CD4-positive, alpha-beta T cell treated with Interleukin-4 for 1 hour (primary cell): ENCODE measurements at regions not wholly inside any gene's neighbourhood (a gene's known extent, or its start where the extent isn't known, plus 50 kb on each side); places are given as distances from the start of the nearest gene placed in this dataset.
"Not testable (repeated sequence)": the region's sequence is repeated elsewhere in the genome, so short reads cannot be mapped to it uniquely, and the experiment has no call there.

Source experiments
- DNase-seq, 2 donors: peaks; one replicate each; pipeline ENCODE4 v3.0.0-alpha.2; 2020 to 2022

GRCh38 chrX:42290608-42291007 is 367.3 kb upstream of the CASK start:
- peak in 1 of 2 donors; percentile 4 for DNase-seq

DNA sequence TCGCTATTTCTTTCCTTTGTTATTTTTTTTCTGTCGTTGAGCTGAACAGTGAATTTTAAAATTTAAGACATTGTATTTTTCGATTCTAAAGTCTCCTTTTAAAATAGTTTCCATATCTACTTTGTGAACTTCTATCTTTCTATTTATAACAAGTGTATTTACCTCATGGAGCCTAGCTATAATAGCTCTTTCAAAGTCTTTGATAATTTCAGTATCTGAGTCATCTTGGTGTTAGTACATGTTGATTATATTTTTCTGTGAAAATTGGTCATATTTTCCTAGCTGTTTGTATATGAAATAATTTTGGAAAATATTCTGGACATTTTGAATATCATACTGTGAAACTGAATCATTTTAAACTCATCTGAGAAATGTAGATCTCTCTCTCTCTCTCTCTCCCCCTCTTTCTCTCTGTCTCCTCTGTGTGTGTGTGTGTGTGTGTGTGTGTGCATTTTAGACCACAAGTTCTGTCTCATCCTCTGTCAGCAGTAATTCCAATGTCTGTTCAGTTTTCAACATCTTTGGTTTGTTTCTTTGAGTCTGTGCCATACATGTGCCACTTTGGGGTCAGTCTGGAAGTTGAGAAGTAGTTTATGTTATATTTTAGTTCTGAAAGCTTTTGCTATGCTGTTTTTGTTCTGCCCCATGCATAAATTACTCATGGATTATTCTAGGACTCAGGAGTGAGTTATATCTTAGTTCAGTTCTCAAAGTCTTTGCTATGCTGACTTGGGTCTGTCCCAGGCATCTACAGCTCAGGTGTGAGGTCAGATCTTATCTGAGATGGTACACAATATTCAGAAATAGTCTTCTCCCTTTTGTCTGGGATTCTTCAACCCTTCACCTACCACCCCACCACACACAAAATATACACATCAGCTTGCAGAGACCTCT is 366.4 kb upstream of the CASK start:
- no peak for DNase-seq

DNA sequence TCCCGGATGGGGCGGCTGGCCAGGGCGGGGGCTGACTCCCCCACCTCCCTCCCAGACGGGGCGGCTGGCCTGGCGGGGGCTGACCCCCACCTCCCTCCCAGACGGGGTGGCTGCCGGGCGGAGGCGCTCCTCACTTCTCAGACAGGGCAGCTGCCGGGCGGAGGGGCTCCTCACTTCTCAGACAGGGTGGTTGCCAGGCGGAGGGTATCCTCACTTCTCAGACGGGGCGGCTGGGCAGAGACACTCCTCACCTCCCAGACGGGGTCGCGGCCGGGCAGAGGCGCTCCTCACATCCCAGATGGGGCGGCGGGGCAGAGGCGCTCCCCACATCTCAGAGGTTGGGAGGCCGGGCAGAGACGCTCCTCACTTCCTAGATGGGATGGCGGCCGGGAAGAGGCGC is 362.3 kb upstream of the CASK start:
- not testable (repeated sequence) for DNase-seq

- DNase-seq: no peak
These were observed 353.8 kb upstream of the CASK start for GRCh38 chrX:42276982-42277690.

- DNase-seq: no peak
These were observed 350.8 kb upstream of the CASK start for GRCh38 chrX:42274151-42274550.

DNA sequence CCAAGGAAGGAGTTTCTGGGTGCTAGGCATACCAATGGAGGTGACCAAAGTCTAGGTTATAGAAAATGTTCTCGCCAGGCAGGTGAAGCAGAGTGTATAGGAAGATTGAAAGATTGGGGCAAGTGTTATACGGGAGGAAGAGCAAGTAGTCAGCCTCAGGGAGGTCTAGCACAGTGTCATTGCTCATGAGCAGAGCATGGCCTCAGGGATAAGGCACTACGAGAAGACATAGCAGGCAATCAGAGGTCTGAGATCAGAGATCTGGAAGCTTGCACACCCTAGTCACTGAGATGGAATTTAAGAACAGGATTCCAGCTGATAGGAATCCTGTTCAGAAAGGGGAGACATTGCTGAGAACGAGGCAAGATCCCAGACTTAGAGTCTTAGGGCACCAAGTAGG is 350.0 kb upstream of the CASK start:
- no peak for DNase-seq

- no peak for DNase-seq
These were observed 345.8 kb upstream of the CASK start for GRCh38 chrX:42269186-42269585.

DNA sequence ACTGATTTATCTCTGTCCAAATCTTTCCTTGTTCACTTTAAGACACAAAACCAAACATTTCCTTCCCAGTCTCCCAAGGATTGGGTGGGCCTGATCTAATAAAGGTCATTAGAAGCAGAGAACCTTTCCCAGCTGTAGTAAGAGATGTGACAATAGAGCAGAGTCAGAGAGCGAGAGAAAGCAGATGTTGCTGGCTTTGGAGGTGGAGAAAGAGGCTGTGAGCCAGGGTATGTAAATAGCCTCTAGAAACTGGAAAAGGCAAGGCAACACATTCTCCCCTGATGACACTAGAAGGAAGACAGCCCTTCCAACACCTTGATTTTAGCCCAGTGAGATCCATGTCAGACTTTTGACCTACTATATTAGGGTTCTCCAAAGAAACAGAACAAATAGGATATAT is 337.5 kb upstream of the CASK start:
- DNase-seq: no peak

GRCh38 chrX:42248226-42248625 is 324.9 kb upstream of the CASK start:
- DNase-seq: no peak

DNA sequence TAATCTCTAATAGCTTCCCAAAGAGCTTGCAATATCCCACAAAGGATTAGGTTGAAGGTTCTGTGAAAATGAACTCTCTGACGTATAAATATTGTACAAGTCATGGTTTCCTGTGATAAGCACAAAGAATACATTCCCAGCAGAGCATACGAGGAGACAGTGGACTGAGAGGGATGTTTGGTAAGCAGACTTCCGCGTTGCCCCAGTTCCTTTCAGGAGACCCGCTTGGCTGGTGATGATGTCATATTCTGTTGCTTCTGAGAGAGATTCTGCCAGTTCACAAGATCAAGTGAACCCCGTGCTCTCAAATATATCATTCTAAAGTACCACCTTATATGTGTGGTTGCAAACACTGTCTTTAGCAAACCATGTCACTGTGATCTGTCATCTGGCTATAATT is 323.9 kb upstream of the CASK start:
- DNase-seq: no peak

GRCh38 chrX:42246814-42247213 is 323.5 kb upstream of the CASK start:
- no peak for DNase-seq

GRCh38 chrX:42242004-42242403 is 318.6 kb upstream of the CASK start:
- DNase-seq: no peak

- no peak for DNase-seq
These were observed 318.1 kb upstream of the CASK start for GRCh38 chrX:42241421-42241820.

DNA sequence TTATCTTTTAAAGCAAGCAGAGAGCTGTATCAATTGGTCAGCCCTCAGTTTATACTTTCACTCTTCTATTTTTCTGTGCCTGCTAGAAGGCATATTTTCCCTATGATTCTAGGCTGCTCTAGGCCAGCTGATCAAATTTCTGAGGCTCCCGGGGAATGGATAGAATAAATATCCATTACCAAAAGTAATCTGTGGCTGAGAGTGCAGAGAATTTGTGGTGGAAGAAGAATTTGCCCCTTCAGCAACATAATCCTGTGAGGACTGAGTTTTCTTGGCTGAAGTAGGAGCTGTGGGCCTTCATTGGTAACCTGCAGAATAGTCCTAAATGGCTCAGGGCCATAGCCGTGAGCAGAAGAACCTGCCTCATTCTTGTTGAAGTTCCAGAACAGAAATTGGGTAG is 314.6 kb upstream of the CASK start:
- no peak for DNase-seq

GRCh38 chrX:42229533-42229932 is 306.2 kb upstream of the CASK start:
- DNase-seq: no peak

DNA sequence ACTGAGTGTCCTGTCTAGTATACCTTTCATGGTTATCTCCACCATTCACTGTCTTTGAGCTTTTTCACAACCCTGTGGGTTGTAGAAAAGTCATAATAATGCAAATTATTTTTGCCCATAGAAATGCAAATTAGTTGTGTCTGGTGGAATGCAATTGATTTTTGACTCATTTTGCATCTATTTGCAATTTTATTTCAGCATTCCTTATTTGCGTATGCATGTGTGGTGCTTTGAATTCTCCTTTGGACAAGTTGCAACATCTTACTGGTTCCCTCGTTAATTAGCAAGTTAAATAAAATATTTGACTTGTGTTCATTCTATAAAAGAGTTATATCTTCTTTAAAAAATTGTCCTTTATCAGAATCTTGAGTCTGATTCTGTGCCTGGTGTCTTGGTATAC is 297.3 kb upstream of the CASK start:
- no peak for DNase-seq

DNA sequence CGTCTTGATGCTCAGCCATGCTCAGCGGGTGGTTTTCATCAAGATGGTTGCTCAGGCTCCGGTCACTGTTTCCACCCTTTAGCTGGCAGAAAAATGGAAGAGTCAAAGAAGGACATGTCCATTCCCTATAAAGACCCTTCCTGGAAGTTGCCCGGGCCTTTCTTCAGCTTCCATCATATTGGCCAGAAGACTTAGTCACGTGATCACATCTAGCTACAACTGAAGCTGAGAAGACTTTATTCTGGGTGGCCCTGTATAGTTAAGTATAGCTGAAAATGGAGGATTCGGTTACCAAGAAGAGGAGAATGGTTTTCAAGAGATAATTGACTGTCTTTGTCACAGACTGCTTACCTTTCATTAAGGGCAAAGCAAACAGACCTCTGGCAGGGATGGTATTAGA is 296.7 kb upstream of the CASK start:
- no peak for DNase-seq

- no peak for DNase-seq
These were observed 295.9 kb upstream of the CASK start for GRCh38 chrX:42219231-42219630.

DNA sequence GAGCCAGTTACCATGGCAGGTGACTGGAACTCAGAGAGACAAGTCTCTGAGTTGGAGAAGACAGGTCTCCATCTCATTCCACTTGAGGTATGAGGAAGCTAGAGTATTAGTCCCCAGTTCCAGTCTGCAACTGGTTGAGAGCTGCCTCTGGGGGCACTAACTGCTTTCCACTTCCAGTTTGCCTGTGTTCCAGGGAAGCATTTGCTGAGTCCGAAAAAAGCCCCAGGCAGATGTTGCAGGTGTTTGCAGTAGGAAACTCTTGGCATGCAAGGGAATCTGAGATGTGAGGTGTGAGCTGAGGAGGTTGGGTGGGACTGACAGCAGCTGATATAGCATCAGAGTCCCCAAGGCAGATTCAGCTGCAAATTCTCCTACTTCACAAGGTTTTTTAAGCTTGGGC is 272.2 kb upstream of the CASK start:
- no peak for DNase-seq

GRCh38 chrX:42189576-42189975 is 266.2 kb upstream of the CASK start:
- DNase-seq: no peak

DNA sequence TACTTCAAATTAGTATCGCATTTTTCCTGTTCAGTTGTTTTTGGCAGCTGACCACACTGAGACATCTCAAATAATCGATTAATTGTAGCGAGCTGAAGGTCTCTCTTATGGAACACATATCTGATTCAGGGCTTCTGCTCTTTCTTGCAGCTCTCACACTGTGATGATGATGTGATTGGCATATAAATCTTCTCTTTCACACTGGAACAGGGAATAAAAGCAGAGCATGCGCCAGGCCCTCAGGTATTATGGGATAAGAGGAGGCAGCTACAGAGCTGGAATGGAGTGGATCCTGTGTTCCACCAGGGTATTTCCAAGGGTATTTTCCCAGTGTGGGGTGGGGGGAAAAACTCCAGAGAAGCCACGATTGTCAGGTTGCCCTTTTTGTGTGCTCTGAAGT is 265.4 kb upstream of the CASK start:
- DNase-seq: no peak

- DNase-seq: no peak
These were observed 253.4 kb upstream of the CASK start for GRCh38 chrX:42176789-42177188.

- no peak for DNase-seq
These were observed 252.5 kb upstream of the CASK start for GRCh38 chrX:42175843-42176242.

GRCh38 chrX:42157923-42158322 is 234.6 kb upstream of the CASK start:
- not testable (repeated sequence) for DNase-seq
